OCI-LY1 (cell line): ENCODE measurements at regions not wholly inside any gene's neighbourhood (a gene's known extent, or its start where the extent isn't known, plus 50 kb on each side); places are given as distances from the start of the nearest gene placed in this dataset.

Experiments used
- H2AFZ ChIP-seq: fragments of 200-600 bp; sonication (generic), shearing (Covaris generic); 2 replicates; pipeline ENCODE4 v1.6.0; 2014; ENCODE audit warnings: antibody characterized with exemption, mild to moderate bottlenecking, low read length
- H3F3A ChIP-seq: fragments of 200-600 bp; sonication (generic), shearing (Covaris generic); 2 replicates; pipeline ENCODE4 v1.6.0; 2014; ENCODE audit warnings: mild to moderate bottlenecking, antibody characterized with exemption, low read length, moderate library complexity; ENCODE audit not compliant: insufficient read depth
- H3K27ac ChIP-seq: fragments of 200-600 bp; sonication (generic); 2 replicates; pipeline ENCODE4 v1.5.1; 2014; ENCODE audit warnings: low read length, mixed run types, mild to moderate bottlenecking, low read depth; ENCODE audit not compliant: poor library complexity, severe bottlenecking
- H3K27me3 ChIP-seq: fragments of 200-600 bp; sonication (generic); 2 replicates; pipeline ENCODE4 v1.6.0; 2014; ENCODE audit warnings: antibody characterized with exemption, mild to moderate bottlenecking, low read length, moderate library complexity; ENCODE audit not compliant: insufficient read depth
- H3K36me3 ChIP-seq: fragments of 200-600 bp; sonication (generic); 2 replicates; pipeline ENCODE4 v1.6.1; 2014; ENCODE audit warnings: mild to moderate bottlenecking, antibody characterized with exemption, low read length, moderate library complexity, mixed read lengths; ENCODE audit not compliant: insufficient read depth
- H3K4me1 ChIP-seq: fragments of 200-600 bp; sonication (generic); 2 replicates; pipeline ENCODE4 v1.5.1; 2014; ENCODE audit warnings: mild to moderate bottlenecking, low read length, moderate library complexity; ENCODE audit not compliant: insufficient read depth, severe bottlenecking
- H3K4me2 ChIP-seq: fragments of 200-600 bp; sonication (generic), shearing (Covaris generic); 2 replicates; pipeline ENCODE4 v1.6.1; 2014; ENCODE audit warnings: low read length
- H3K4me3 ChIP-seq: fragments of 200-600 bp; sonication (generic); 2 replicates; pipeline ENCODE4 v1.5.1; 2014; ENCODE audit warnings: low read length, low read depth, mild to moderate bottlenecking, mixed read lengths; ENCODE audit not compliant: poor library complexity, severe bottlenecking
- H3K79me2 ChIP-seq: fragments of 200-600 bp; shearing (Covaris generic); 2 replicates; pipeline ENCODE4 v1.6.1; 2016; ENCODE audit warnings: mixed run types, low read length, mixed read lengths; ENCODE audit not compliant: insufficient read depth
- H3K9ac ChIP-seq: fragments of 200-600 bp; sonication (generic), shearing (Covaris generic); 2 replicates; pipeline ENCODE4 v1.6.1; 2014; ENCODE audit warnings: mild to moderate bottlenecking, low read length, mixed read lengths
- H3K9me2 ChIP-seq: fragments of 200-600 bp; sonication (generic), shearing (Covaris generic); 2 replicates; pipeline ENCODE4 v1.6.1; 2014; ENCODE audit warnings: low read depth, mild to moderate bottlenecking, low read length, mixed read lengths
- H3K9me3 ChIP-seq: fragments of 200-600 bp; shearing (Covaris generic); 2 replicates; pipeline ENCODE4 v1.6.1; 2014; ENCODE audit warnings: low read length, mixed read lengths
- H4K20me1 ChIP-seq: fragments of 200-600 bp; sonication (generic), shearing (Covaris generic); 2 replicates; pipeline ENCODE4 v1.6.0; 2016; ENCODE audit warnings: mild to moderate bottlenecking, low read length; ENCODE audit not compliant: insufficient read depth
- EZH2 ChIP-seq: fragments of 200-600 bp; sonication (generic), shearing (Covaris generic); IDR thresholded peaks from 2 replicates; pipeline ENCODE4 v1.8.0; 2017; ENCODE audit warnings: borderline replicate concordance, mixed run types, mild to moderate bottlenecking, antibody characterized with exemption, low read length, moderate library complexity, mixed read lengths
- TF ChIP-seq, protein P1 (sequence below): fragments of 200-600 bp; sonication (generic), shearing (Covaris generic); IDR thresholded peaks from 2 replicates; pipeline ENCODE4 v1.5.1; 2017; ENCODE audit warnings: mild to moderate bottlenecking, antibody characterized with exemption, low read length, moderate library complexity, mixed read lengths

DNA sequence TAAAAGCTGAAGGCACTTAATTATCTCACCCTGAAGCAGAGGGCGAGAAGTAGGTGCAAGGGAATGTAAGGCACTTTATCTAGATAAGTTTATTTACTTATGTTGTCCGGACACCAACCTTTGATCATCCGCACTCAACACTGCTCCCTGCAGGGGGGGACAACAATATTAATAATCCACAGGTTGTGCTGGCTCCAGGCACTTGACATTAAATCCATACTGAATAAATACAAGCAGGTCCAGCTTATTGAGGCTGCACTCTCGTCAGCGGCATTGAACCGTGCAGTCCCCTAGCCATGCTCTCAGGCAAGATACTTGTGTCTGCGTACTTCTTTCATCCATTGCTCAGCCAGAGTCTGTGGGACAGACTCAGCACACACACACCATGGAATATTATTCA, 374.5 kb upstream of the NBEA start:
- Histone ChIP-seq H3K9ac (no peak overlapping the region), H3K4me1 (no peaks in the 10 kb centered on the region), H2AFZ (no peak overlapping the region), H3K27me3 (no peaks in the 10 kb centered on the region), H3F3A (no peaks in the 10 kb centered on the region), H3K79me2 (no peaks in the 10 kb centered on the region), H3K9me3 (no peaks in the 10 kb centered on the region), H3K36me3 (no peaks in the 10 kb centered on the region), H3K27ac (no peak overlapping the region), H3K4me2 (no peak overlapping the region), H4K20me1 (no peaks in the 10 kb centered on the region), H3K4me3 (no peak overlapping the region), H3K9me2 (no peaks in the 10 kb centered on the region)
- TF ChIP-seq EZH2, result no peak
- TF ChIP-seq, protein P1, sequence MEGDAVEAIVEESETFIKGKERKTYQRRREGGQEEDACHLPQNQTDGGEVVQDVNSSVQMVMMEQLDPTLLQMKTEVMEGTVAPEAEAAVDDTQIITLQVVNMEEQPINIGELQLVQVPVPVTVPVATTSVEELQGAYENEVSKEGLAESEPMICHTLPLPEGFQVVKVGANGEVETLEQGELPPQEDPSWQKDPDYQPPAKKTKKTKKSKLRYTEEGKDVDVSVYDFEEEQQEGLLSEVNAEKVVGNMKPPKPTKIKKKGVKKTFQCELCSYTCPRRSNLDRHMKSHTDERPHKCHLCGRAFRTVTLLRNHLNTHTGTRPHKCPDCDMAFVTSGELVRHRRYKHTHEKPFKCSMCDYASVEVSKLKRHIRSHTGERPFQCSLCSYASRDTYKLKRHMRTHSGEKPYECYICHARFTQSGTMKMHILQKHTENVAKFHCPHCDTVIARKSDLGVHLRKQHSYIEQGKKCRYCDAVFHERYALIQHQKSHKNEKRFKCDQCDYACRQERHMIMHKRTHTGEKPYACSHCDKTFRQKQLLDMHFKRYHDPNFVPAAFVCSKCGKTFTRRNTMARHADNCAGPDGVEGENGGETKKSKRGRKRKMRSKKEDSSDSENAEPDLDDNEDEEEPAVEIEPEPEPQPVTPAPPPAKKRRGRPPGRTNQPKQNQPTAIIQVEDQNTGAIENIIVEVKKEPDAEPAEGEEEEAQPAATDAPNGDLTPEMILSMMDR, result no peak

DNA sequence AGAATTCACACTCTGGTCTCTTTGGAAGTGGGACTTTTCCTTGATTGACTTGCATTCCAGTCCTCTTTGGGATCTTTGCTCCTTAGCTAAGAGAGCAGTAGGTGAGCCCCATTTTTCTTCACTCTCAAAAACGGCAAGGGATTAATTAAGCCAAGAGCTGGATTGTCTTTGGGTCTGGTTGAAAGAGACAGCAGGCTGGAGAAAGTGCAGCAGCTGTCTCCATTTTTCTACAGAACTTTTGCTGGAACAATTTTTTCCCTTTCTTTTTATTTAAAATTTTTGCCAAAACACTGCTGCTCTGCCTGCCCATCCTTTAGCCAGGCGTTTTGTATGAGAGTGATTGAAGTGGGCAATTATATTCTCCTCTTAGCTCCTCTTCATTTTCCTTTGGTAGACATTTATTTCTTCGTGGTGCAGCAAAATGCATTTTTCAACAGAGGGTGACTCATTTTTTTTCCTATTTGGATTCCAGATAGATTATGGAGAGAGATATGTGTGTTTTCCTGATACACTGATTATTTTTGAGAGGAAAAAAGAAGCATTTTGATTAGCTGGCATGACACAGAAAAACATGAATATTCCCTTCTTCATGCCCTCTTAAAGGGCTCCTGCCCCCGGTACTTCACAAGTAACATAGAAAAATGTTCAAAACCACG, 371.2 kb upstream of the NBEA start:
- no peaks in the 10 kb centered on the region for H3K27me3 ChIP-seq
- H3K4me3 ChIP-seq, result no peak overlapping the region
- H4K20me1 ChIP-seq, result no peaks in the 10 kb centered on the region
- H3K9me3 ChIP-seq, result no peaks in the 10 kb centered on the region
- no peak for TF ChIP-seq EZH2
- TF ChIP-seq, protein P1, result no peak
- no peaks in the 10 kb centered on the region for H3K9me2 ChIP-seq
- H2AFZ ChIP-seq, result no peak overlapping the region
- H3K4me2 ChIP-seq, result no peak overlapping the region
- H3K36me3 ChIP-seq, result no peaks in the 10 kb centered on the region
- H3K4me1 ChIP-seq, result no peaks in the 10 kb centered on the region
- H3F3A ChIP-seq, result no peaks in the 10 kb centered on the region
- no peaks in the 10 kb centered on the region for H3K79me2 ChIP-seq
- H3K9ac ChIP-seq, result no peak overlapping the region
- no peak overlapping the region for H3K27ac ChIP-seq

DNA sequence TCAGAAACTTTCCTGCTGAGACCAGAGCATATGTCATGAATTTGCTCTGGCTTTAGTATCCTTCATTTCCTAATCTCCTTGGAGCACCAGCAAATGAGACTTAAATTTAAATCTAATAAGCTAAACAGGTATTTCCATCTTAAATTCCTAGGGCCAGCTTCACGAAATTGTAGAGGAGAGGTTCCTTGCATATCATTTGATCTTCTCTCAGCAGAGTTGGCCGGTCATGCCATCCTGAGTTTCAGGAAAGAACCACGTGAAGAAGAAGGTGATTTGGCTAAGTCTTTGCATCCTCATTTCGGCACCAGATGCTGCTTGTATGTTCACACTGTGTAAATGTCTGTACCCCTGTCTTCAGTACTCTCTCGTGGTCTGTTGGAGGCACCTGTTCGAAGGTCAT, 370.4 kb upstream of the NBEA start:
- no peaks in the 10 kb centered on the region for H3K36me3 ChIP-seq
- H3K4me2 ChIP-seq, result no peak overlapping the region
- H3K27ac ChIP-seq, result no peak overlapping the region
- no peaks in the 10 kb centered on the region for H3K27me3 ChIP-seq
- no peaks in the 10 kb centered on the region for H3K79me2 ChIP-seq
- no peaks in the 10 kb centered on the region for H3F3A ChIP-seq
- H3K9me3 ChIP-seq, result no peaks in the 10 kb centered on the region
- H3K9me2 ChIP-seq, result no peaks in the 10 kb centered on the region
- no peak overlapping the region for H3K4me3 ChIP-seq
- no peaks in the 10 kb centered on the region for H3K4me1 ChIP-seq
- no peak for TF ChIP-seq EZH2
- TF ChIP-seq, protein P1, result no peak
- no peak overlapping the region for H3K9ac ChIP-seq
- H2AFZ ChIP-seq, result no peak overlapping the region
- no peaks in the 10 kb centered on the region for H4K20me1 ChIP-seq
